Ramos (cell line): ENCODE measurements at regions not wholly inside any gene's neighbourhood (a gene's known extent, or its start where the extent isn't known, plus 50 kb on each side); places are given as distances from the start of the nearest gene placed in this dataset.
"Not testable (repeated sequence)": the region's sequence is repeated elsewhere in the genome, so short reads cannot be mapped to it uniquely, and the experiment has no call there.

Source experiments
- in situ Hi-C: fragments of 300-500 bp; cut with MboI; formaldehyde crosslinking; loops from one replicate; pipeline ENCODE4 v1.14.3; 2022; ENCODE audit warnings: low sequenced_read_pairs; ENCODE audit not compliant: unreplicated experiment

GRCh38 chr2:16348821-16349515, 316.7 kb downstream of the CYRIA start:
- in situ Hi-C loops: no loop called here

GRCh38 chr2:16346671-16347070, 319.0 kb downstream of the CYRIA start:
- in situ Hi-C loops: no loop called here

GRCh38 chr2:16345231-16345630, 320.4 kb downstream of the CYRIA start:
- in situ Hi-C loops: not testable (repeated sequence)

DNA sequence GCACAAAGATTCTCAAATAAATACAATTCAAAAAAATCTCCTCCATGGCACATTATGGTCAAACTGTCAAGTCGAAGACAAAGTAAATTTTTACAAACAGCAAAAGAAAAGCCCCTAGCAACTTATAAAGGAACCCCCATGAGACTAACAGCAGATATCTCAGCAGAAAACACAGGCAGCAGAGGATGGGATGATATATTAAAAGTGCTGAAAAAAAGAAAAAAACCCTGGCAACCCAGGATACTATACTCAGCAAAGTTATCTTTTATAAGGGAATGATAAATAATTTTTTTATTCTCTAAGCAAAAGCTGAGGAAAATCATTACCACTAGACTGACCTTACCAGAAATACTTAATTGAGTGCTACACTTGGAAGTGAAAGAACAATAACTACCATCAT, 326.4 kb downstream of the CYRIA start:
- in situ Hi-C loops: no loop called here

DNA sequence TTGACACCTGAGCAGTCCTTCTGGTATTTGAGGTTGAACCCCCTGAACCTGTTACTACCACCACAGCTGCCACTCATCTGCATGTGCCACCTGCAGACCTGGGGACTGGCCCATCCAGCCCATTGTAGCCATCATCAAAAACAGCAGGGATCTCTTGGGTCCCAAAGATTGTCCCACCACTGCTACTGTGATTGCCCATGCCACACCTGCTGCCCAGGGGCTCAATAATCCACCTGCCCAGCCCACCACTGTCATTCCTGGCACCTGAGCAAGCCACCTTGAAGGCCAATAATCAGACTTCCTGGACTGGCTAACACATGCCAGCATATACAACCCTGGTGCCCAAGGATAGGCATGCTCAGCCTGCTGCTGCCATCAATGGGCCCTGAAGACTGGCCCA, 327.6 kb downstream of the CYRIA start:
- in situ Hi-C loops: no loop called here

DNA sequence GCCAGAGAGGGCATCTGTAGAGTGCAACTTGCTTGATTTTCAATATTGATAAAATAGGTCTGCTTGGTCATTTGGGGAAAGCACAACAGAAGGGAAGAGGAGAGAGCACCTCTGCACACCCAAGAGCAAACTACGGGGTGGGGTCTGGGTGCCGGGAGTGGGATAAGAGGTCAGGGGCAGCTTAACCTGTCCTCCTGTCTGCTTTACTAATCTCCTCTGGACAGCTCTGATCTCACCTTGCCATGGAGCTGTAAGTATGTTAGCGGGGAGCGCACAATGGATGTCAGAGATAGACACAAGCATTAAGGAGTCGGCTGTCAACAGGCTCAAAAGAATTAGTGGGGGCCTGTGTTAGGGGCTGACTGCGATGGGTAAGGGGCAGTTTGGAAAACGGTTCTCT, 328.7 kb downstream of the CYRIA start:
- in situ Hi-C loops: no loop called here

- in situ Hi-C loops: no loop called here
Observed at GRCh38 chr2:16336491-16336890, 329.1 kb downstream of the CYRIA start.

- in situ Hi-C loops: no loop called here
Observed at GRCh38 chr2:16335947-16336346, 329.7 kb downstream of the CYRIA start.

DNA sequence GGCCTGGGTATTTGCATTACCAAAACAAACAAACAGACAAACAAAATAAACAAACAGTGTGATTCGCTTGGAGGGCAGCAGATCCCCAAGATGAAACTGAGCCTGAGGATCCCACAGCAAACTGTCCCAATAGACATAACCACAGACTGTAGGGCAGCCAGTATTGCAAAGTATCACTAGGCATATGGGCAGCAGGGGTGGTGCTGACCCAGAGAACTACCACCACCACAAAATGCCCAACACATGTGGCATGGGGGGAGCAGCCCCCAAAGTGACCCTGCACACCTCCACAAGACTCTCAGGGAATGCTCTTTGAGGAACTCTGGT, 330.1 kb downstream of the CYRIA start:
- in situ Hi-C loops: no loop called here

GRCh38 chr2:16334886-16335603, 330.6 kb downstream of the CYRIA start:
- in situ Hi-C loops: no loop called here

DNA sequence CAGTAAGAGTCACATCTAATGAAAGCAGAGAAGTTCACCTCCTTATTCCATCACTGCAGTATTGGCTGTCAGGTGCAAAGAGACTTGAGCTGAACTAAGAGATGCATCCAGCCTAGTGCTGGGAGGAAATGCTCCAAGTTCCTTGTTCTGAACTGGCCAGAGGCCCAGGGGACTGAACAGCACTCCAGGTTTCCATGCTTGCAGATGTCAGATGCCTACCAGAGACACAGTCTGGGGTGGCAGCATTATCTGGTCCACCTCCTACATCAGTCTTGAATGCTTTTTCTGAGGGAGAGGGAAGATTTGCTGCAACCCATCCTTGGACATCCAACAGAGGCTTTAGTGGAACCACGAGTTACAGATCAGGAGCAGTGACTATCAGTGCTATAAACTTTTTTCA, 331.3 kb downstream of the CYRIA start:
- in situ Hi-C loops: no loop called here

GRCh38 chr2:16333681-16334080, 332.0 kb downstream of the CYRIA start:
- in situ Hi-C loops: no loop called here

- in situ Hi-C loops: no loop called here
Observed at GRCh38 chr2:16332681-16333557, 332.7 kb downstream of the CYRIA start.

- in situ Hi-C loops: no loop called here
Observed at GRCh38 chr2:16331772-16332171, 333.9 kb downstream of the CYRIA start.

DNA sequence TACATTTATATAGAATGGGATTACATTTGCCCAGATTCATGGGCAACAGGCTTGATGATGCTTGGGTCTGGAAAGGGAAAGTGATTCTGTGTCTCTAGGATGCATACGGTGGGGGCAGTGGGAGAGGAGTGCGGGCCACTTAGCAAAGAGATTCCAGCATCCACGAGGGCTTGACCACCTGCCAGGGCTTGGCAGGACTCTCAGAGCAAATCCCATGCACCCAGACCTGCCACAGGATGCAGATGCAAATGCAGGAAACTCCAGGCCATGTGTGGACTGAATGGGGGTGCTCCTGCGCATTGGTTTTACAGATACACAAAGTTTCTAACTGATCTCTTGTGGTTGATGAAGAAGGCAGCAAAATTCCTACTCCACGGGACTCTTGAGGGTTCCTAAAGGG, 334.7 kb downstream of the CYRIA start:
- in situ Hi-C loops: no loop called here

GRCh38 chr2:16330571-16330970, 335.1 kb downstream of the CYRIA start:
- in situ Hi-C loops: no loop called here

DNA sequence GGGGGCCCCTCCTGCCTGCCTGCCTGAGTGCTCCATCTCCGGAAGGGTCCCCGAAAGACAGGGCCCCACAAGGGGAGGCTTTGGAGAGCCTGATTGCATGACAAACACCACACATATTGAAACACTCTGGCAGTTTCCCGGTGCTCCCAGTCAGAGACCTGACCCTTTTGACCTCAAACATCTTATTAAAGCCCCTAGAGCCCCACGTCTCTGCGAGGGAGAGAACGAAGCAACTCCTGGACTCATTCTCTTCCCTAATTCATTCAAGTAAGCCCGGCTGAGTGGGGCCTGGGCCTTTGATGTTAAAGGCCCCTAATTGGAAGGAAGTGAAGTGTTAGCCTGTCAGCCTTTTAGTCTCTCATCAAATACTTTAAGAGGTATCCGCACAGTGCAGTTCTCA, 335.6 kb downstream of the CYRIA start:
- in situ Hi-C loops: no loop called here

GRCh38 chr2:16329421-16329820, 336.2 kb downstream of the CYRIA start:
- in situ Hi-C loops: no loop called here

DNA sequence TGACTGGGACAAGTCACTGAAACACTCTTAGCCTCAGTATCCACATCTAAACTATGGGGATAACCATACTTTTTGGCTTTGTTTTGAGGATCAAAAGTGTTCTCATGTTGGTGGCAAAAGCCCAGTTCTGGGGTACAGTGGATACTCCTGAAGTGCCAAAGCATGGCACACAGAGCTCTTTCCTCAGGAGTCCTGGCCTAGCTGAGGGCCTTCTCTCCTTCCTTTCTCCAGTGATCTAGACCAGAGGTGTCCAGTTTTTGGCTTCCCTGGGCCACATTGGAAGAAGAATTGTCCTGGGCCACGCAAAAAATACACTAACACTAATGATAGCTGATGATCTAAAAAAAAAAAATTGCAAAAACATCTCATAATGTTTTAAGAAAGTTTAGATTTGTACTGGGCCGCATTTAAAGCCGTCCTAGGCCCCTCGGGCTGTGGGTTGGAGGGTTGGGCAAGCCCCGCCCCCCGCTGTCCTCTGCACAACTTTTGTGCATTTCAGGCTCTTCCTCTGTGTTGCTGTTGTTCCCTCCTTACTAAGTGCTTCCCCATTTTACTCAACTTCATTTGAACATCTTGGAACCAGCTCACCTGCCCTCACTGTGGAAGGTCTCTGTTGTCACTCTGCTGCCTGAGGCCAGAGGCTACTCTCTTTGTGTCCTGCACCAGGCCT, 337.0 kb downstream of the CYRIA start:
- in situ Hi-C loops: no loop called here

- in situ Hi-C loops: no loop called here
Observed at GRCh38 chr2:16327326-16327725, 338.3 kb downstream of the CYRIA start.
